ENCODE measurements at regions not wholly inside any gene's neighbourhood (a gene's known extent, or its start where the extent isn't known, plus 50 kb on each side); places are given as distances from the start of the nearest gene placed in this dataset.

- no peak overlapping the region for H3K56ac ChIP-seq (ENCODE audit: extremely low read depth, insufficient read depth, low read length)
- ChIA-PET POLR2A (ENCODE audit: unreplicated experiment) (no interaction called here), CTCF (no interaction called here)
- no peak overlapping the region for H3K23ac ChIP-seq (ENCODE audit: low read depth, low read length)
- H2BK15ac ChIP-seq (ENCODE audit: low read depth, low read length): no peak overlapping the region
- H2AK5ac ChIP-seq (ENCODE audit: low read depth, low read length): no peak overlapping the region
- H4K20me1 ChIP-seq (ENCODE audit: insufficient read depth, low read length): no peaks in the 10 kb centered on the region
- no peaks in the 10 kb centered on the region for H3K9me1 ChIP-seq (ENCODE audit: insufficient read depth, low read length)
- H2BK5ac ChIP-seq (ENCODE audit: low read depth, low read length, poor library complexity, severe bottlenecking): no peak overlapping the region
- H3K27me3 ChIP-seq (ENCODE audit: control insufficient read depth, insufficient read depth, low read length): no peaks in the 10 kb centered on the region
- H2AFZ ChIP-seq (replicated peaks; ENCODE audit: low read length, poor library complexity): no peak overlapping the region
- no peak overlapping the region for H3K27ac ChIP-seq (ENCODE audit: insufficient read depth, low read length)
- H3K9me3 ChIP-seq (ENCODE audit: control insufficient read depth, insufficient read depth, low read length): peaks cover 35% of the 10 kb centered on the region; the same call in 1 of the 2 replicates
- H2BK20ac ChIP-seq (ENCODE audit: low read depth, low read length): no peak overlapping the region
- TF ChIP-seq CEBPB (IDR thresholded peaks at IDR 0.05; ENCODE audit: low read depth, low read length) (no peak), ELK1 (IDR thresholded peaks at IDR 0.05; ENCODE audit: borderline replicate concordance, low read depth, low read length) (no peak), POLR2A (IDR thresholded peaks at IDR 0.05; ENCODE audit: low read depth, low read length) (no peak), NFE2L2 (IDR thresholded peaks at IDR 0.05; ENCODE audit: low read depth, low read length) (no peak), RAD21 (IDR thresholded peaks at IDR 0.05; ENCODE audit: low read length) (no peak), USF2 (IDR thresholded peaks at IDR 0.05; ENCODE audit: low read depth, low read length) (no peak), MAZ (IDR thresholded peaks at IDR 0.05; ENCODE audit: borderline replicate concordance, low read depth, low read length) (no peak), MXI1 (IDR thresholded peaks at IDR 0.05; ENCODE audit: borderline replicate concordance, low read depth, low read length) (no peak), CHD1 (IDR thresholded peaks at IDR 0.05; ENCODE audit: low read depth, low read length) (no peak), SMC3 (IDR thresholded peaks at IDR 0.05; ENCODE audit: low read depth, low read length) (no peak), RCOR1 (IDR thresholded peaks at IDR 0.05; ENCODE audit: insufficient replicate concordance, low read length) (no peak), FOS (IDR thresholded peaks at IDR 0.05; ENCODE audit: low read depth, low read length) (no peak)
- no peaks in the 10 kb centered on the region for H3K4me1 ChIP-seq (ENCODE audit: control insufficient read depth, insufficient read depth, low read length)
- H2AK9ac ChIP-seq (replicated peaks; ENCODE audit: low read depth, low read length, poor library complexity): no peak overlapping the region
- intact Hi-C loops (cut with micrococcal nuclease): no loop called here
- H3K79me1 ChIP-seq (ENCODE audit: low read depth in 1 of 2, low read length in 2 of 2): no peaks in the 10 kb centered on the region
- H3K9ac ChIP-seq (ENCODE audit: low read depth, low read length): no peak overlapping the region
- dilution Hi-C loops (cut with HindIII; ENCODE audit: low sequenced_read_pairs, unreplicated experiment): no loop called here
- H4K8ac ChIP-seq (ENCODE audit: low read depth in 2 of 2, low read length in 2 of 2): no peak overlapping the region
- ATAC-seq (ENCODE audit: low read depth): no peak
- no peak overlapping the region for H2BK120ac ChIP-seq (ENCODE audit: low read depth, low read length)
- no peak overlapping the region for H3K4me2 ChIP-seq (ENCODE audit: low read depth, low read length)
- no peak overlapping the region for H3K14ac ChIP-seq (replicated peaks; ENCODE audit: low read depth, low read length)
- WGBS, 2 experiments (ENCODE audit: extremely low coverage in 2 of 2, insufficient read length in 1 of 2): 80% methylated on average over 8 of the region's 16 CpGs; no CpG with 5 or more reads in 1 of the 2 experiments
- in situ Hi-C loops (cut with MboI; ENCODE audit: low sequenced_read_pairs): no loop called here
- BruUV-seq (replicated peaks): no TSS peak
- H3K4ac ChIP-seq (ENCODE audit: low read depth, low read length): no peak overlapping the region
- H4K5ac ChIP-seq (ENCODE audit: low read depth, low read length): no peak overlapping the region
- no peak overlapping the region for H4K91ac ChIP-seq (ENCODE audit: insufficient read depth, low read depth, low read length)
- H3K18ac ChIP-seq (ENCODE audit: low read depth, low read length): no peak overlapping the region
- DNase-seq: no peak
- H3K4me3 ChIP-seq (ENCODE audit: insufficient read depth, low read depth, low read length): no peak overlapping the region
- H3K36me3 ChIP-seq (ENCODE audit: control insufficient read depth, insufficient read depth, low read length): no peaks in the 10 kb centered on the region
These were observed 1190.4 kb downstream of the BRD1 start for GRCh38 chr22:48637231-48637630.

All from IMR-90 (cell line).